ENCODE measurements at regions not wholly inside any gene's neighbourhood (a gene's known extent, or its start where the extent isn't known, plus 50 kb on each side); places are given as distances from the start of the nearest gene placed in this dataset.

- Histone ChIP-seq H3K9ac (ENCODE audit: low read length) (no peak overlapping the region), H3K27me3 (ENCODE audit: control insufficient read depth, insufficient read depth, low read length) (no peaks in the 10 kb centered on the region), H3K9me3 (ENCODE audit: control insufficient read depth, low read length) (no peaks in the 10 kb centered on the region), H3K4me3 (ENCODE audit: low read length) (no peak overlapping the region), H3K4me1 (ENCODE audit: control insufficient read depth, insufficient read depth, low read length) (no peaks in the 10 kb centered on the region), H3K36me3 (ENCODE audit: control insufficient read depth, insufficient read depth, low read length) (no peaks in the 10 kb centered on the region)
These were observed 794.0 kb upstream of the COX7C start for GRCh38 chr5:85823462-85824426.

GRCh38 chr5:85838781-85839180, 779.0 kb upstream of the COX7C start:
- H3K4me3 ChIP-seq (ENCODE audit: low read length): no peak overlapping the region
- H3K9ac ChIP-seq (ENCODE audit: low read length): no peak overlapping the region
- H3K9me3 ChIP-seq (ENCODE audit: control insufficient read depth, low read length): no peaks in the 10 kb centered on the region
- no peaks in the 10 kb centered on the region for H3K4me1 ChIP-seq (ENCODE audit: control insufficient read depth, insufficient read depth, low read length)
- no peaks in the 10 kb centered on the region for H3K27me3 ChIP-seq (ENCODE audit: control insufficient read depth, insufficient read depth, low read length)
- no peaks in the 10 kb centered on the region for H3K36me3 ChIP-seq (ENCODE audit: control insufficient read depth, insufficient read depth, low read length)

- no peaks in the 10 kb centered on the region for H3K9me3 ChIP-seq (ENCODE audit: control insufficient read depth, low read length)
- H3K4me1 ChIP-seq (ENCODE audit: control insufficient read depth, insufficient read depth, low read length): no peaks in the 10 kb centered on the region
- no peak overlapping the region for H3K4me3 ChIP-seq (ENCODE audit: low read length)
- no peaks in the 10 kb centered on the region for H3K36me3 ChIP-seq (ENCODE audit: control insufficient read depth, insufficient read depth, low read length)
- no peak overlapping the region for H3K9ac ChIP-seq (ENCODE audit: low read length)
- H3K27me3 ChIP-seq (ENCODE audit: control insufficient read depth, insufficient read depth, low read length): no peaks in the 10 kb centered on the region
These were observed 776.1 kb upstream of the COX7C start for GRCh38 chr5:85841653-85842052.

- Histone ChIP-seq H3K9ac (ENCODE audit: low read length) (no peak overlapping the region), H3K4me1 (ENCODE audit: control insufficient read depth, insufficient read depth, low read length) (no peaks in the 10 kb centered on the region), H3K4me3 (ENCODE audit: low read length) (no peak overlapping the region), H3K9me3 (ENCODE audit: control insufficient read depth, low read length) (no peaks in the 10 kb centered on the region), H3K27me3 (ENCODE audit: control insufficient read depth, insufficient read depth, low read length) (no peaks in the 10 kb centered on the region), H3K36me3 (ENCODE audit: control insufficient read depth, insufficient read depth, low read length) (no peaks in the 10 kb centered on the region)
These were observed 774.2 kb upstream of the COX7C start for GRCh38 chr5:85843535-85843934.

GRCh38 chr5:85849411-85849810, 768.3 kb upstream of the COX7C start:
- no peaks in the 10 kb centered on the region for H3K27me3 ChIP-seq (ENCODE audit: control insufficient read depth, insufficient read depth, low read length)
- no peaks in the 10 kb centered on the region for H3K36me3 ChIP-seq (ENCODE audit: control insufficient read depth, insufficient read depth, low read length)
- no peaks in the 10 kb centered on the region for H3K9me3 ChIP-seq (ENCODE audit: control insufficient read depth, low read length)
- H3K9ac ChIP-seq (ENCODE audit: low read length): no peak overlapping the region
- no peaks in the 10 kb centered on the region for H3K4me1 ChIP-seq (ENCODE audit: control insufficient read depth, insufficient read depth, low read length)
- no peak overlapping the region for H3K4me3 ChIP-seq (ENCODE audit: low read length)

- no peak overlapping the region for H3K4me3 ChIP-seq (ENCODE audit: low read length)
- no peaks in the 10 kb centered on the region for H3K27me3 ChIP-seq (ENCODE audit: control insufficient read depth, insufficient read depth, low read length)
- no peaks in the 10 kb centered on the region for H3K9me3 ChIP-seq (ENCODE audit: control insufficient read depth, low read length)
These were observed 752.4 kb upstream of the COX7C start for GRCh38 chr5:85865296-85865695.

GRCh38 chr5:85868070-85868469, 749.7 kb upstream of the COX7C start:
- H3K9ac ChIP-seq (ENCODE audit: low read length): no peak overlapping the region
- no peaks in the 10 kb centered on the region for H3K36me3 ChIP-seq (ENCODE audit: control insufficient read depth, insufficient read depth, low read length)
- no peaks in the 10 kb centered on the region for H3K27me3 ChIP-seq (ENCODE audit: control insufficient read depth, insufficient read depth, low read length)
- H3K9me3 ChIP-seq (ENCODE audit: control insufficient read depth, low read length): no peaks in the 10 kb centered on the region
- H3K4me3 ChIP-seq (ENCODE audit: low read length): no peak overlapping the region
- H3K4me1 ChIP-seq (ENCODE audit: control insufficient read depth, insufficient read depth, low read length): no peaks in the 10 kb centered on the region

More at GRCh38 chr5:85865296-85865695, 752.4 kb upstream of the COX7C start:
- Histone ChIP-seq H3K36me3 (ENCODE audit: control insufficient read depth, insufficient read depth, low read length) (no peaks in the 10 kb centered on the region), H3K9ac (ENCODE audit: low read length) (no peak overlapping the region), H3K4me1 (ENCODE audit: control insufficient read depth, insufficient read depth, low read length) (no peaks in the 10 kb centered on the region)

- Histone ChIP-seq H3K9ac (ENCODE audit: low read length) (no peak overlapping the region), H3K9me3 (ENCODE audit: control insufficient read depth, low read length) (no peaks in the 10 kb centered on the region), H3K27me3 (ENCODE audit: control insufficient read depth, insufficient read depth, low read length) (no peaks in the 10 kb centered on the region), H3K4me1 (ENCODE audit: control insufficient read depth, insufficient read depth, low read length) (no peaks in the 10 kb centered on the region), H3K4me3 (ENCODE audit: low read length) (no peak overlapping the region), H3K36me3 (ENCODE audit: control insufficient read depth, insufficient read depth, low read length) (no peaks in the 10 kb centered on the region)
These were observed 723.7 kb upstream of the COX7C start for GRCh38 chr5:85893996-85894395.

GRCh38 chr5:85896514-85896913, 721.2 kb upstream of the COX7C start:
- Histone ChIP-seq H3K4me1 (ENCODE audit: control insufficient read depth, insufficient read depth, low read length) (no peaks in the 10 kb centered on the region), H3K36me3 (ENCODE audit: control insufficient read depth, insufficient read depth, low read length) (no peaks in the 10 kb centered on the region), H3K9ac (ENCODE audit: low read length) (no peak overlapping the region), H3K9me3 (ENCODE audit: control insufficient read depth, low read length) (no peaks in the 10 kb centered on the region), H3K27me3 (ENCODE audit: control insufficient read depth, insufficient read depth, low read length) (no peaks in the 10 kb centered on the region), H3K4me3 (ENCODE audit: low read length) (no peak overlapping the region)

- no peaks in the 10 kb centered on the region for H3K36me3 ChIP-seq (ENCODE audit: control insufficient read depth, insufficient read depth, low read length)
- H3K4me3 ChIP-seq (ENCODE audit: low read length): no peak overlapping the region
- no peaks in the 10 kb centered on the region for H3K27me3 ChIP-seq (ENCODE audit: control insufficient read depth, insufficient read depth, low read length)
- H3K4me1 ChIP-seq (ENCODE audit: control insufficient read depth, insufficient read depth, low read length): no peaks in the 10 kb centered on the region
- no peak overlapping the region for H3K9ac ChIP-seq (ENCODE audit: low read length)
- H3K9me3 ChIP-seq (ENCODE audit: control insufficient read depth, low read length): no peaks in the 10 kb centered on the region
These were observed 711.3 kb upstream of the COX7C start for GRCh38 chr5:85906460-85906859.

GRCh38 chr5:85910335-85910734, 707.4 kb upstream of the COX7C start:
- Histone ChIP-seq H3K4me3 (ENCODE audit: low read length) (no peak overlapping the region), H3K9ac (ENCODE audit: low read length) (no peak overlapping the region), H3K4me1 (ENCODE audit: control insufficient read depth, insufficient read depth, low read length) (no peaks in the 10 kb centered on the region), H3K27me3 (ENCODE audit: control insufficient read depth, insufficient read depth, low read length) (no peaks in the 10 kb centered on the region), H3K36me3 (ENCODE audit: control insufficient read depth, insufficient read depth, low read length) (no peaks in the 10 kb centered on the region), H3K9me3 (ENCODE audit: control insufficient read depth, low read length) (no peaks in the 10 kb centered on the region)

GRCh38 chr5:85920984-85921383, 696.8 kb upstream of the COX7C start:
- Histone ChIP-seq H3K4me3 (ENCODE audit: low read length) (no peak overlapping the region), H3K9ac (ENCODE audit: low read length) (no peak overlapping the region), H3K36me3 (ENCODE audit: control insufficient read depth, insufficient read depth, low read length) (no peaks in the 10 kb centered on the region), H3K9me3 (ENCODE audit: control insufficient read depth, low read length) (no peaks in the 10 kb centered on the region), H3K4me1 (ENCODE audit: control insufficient read depth, insufficient read depth, low read length) (no peaks in the 10 kb centered on the region), H3K27me3 (ENCODE audit: control insufficient read depth, insufficient read depth, low read length) (no peaks in the 10 kb centered on the region)

All from mucosa of stomach (tissue), 1 donor.